K562 (cell line): ENCODE measurements at regions not wholly inside any gene's neighbourhood (a gene's known extent, or its start where the extent isn't known, plus 50 kb on each side); places are given as distances from the start of the nearest gene placed in this dataset.
"Not testable (repeated sequence)": the region's sequence is repeated elsewhere in the genome, so short reads cannot be mapped to it uniquely, and the experiment has no call there.

Experiments used
- ARID3A ChIP-seq: IDR thresholded peaks from 2 replicates; pipeline ENCODE4 v1.6.1; 2012; ENCODE audit warnings: low read depth, low read length, improper control_type of control experiment, borderline replicate concordance
- BCOR ChIP-seq: fragments of 450-650 bp; IDR thresholded peaks from 2 replicates; pipeline ENCODE4 v1.6.1; 2016
- CBFA2T3 ChIP-seq: fragments of 450-650 bp; IDR thresholded peaks from 2 replicates; pipeline ENCODE4 v1.6.1; 2017
- CCNT2 ChIP-seq: IDR thresholded peaks from 2 replicates; pipeline ENCODE4 v1.6.1; 2011; ENCODE audit warnings: borderline replicate concordance, low read depth, mild to moderate bottlenecking, moderate library complexity, mixed read lengths, low read length; ENCODE audit not compliant: insufficient read length; ENCODE audit errors: extremely low read depth
- ID3 ChIP-seq, 2 experiments: fragments of 250-450 bp in 1 of 2; fragments of 450-650 bp in 1 of 2; sonication (Bioruptor Pico) in 1 of 2; IDR thresholded peaks; 2 replicates each; pipeline versions ENCODE4 v1.6.1 to v1.8.0; 2016 to 2021; ENCODE audit warnings: mild to moderate bottlenecking in 2 of 2, moderate library complexity in 2 of 2, missing compliant biosample characterization in 1 of 2, missing genetic modification characterization in 1 of 2
- LCOR ChIP-seq: sonication (generic); formaldehyde crosslinking; IDR thresholded peaks from 2 replicates; pipeline ENCODE4 v1.8.0; 2022; ENCODE audit warnings: mild to moderate bottlenecking, missing genetic modification reagents
- LEF1 ChIP-seq: fragments of 450-650 bp; IDR thresholded peaks from 2 replicates; pipeline ENCODE4 v1.6.1; 2016; ENCODE audit warnings: mild to moderate bottlenecking
- PKNOX1 ChIP-seq: fragments of 450-650 bp; IDR thresholded peaks from 2 replicates; pipeline ENCODE4 v1.6.1; 2016
- RAD21 ChIP-seq, 2 experiments: fragments of 250-450 bp in 1 of 2; fragments of 450-650 bp in 1 of 2; sonication (Bioruptor Pico) in 1 of 2; formaldehyde crosslinking in 1 of 2; IDR thresholded peaks in 1 of 2; conservative IDR thresholded peaks in 1 of 2; 2 replicates each; pipeline versions ENCODE4 v1.4.0 to v1.8.0; 2020 to 2022; ENCODE audit warnings: mild to moderate bottlenecking in 2 of 2, moderate library complexity in 1 of 2
- RCOR1 ChIP-seq, 2 experiments: IDR thresholded peaks; 2 replicates each; pipeline ENCODE4 v1.6.1; 2012; ENCODE audit warnings: low read depth in 2 of 2, low read length in 2 of 2, borderline replicate concordance in 1 of 2, improper control_type of control experiment in 1 of 2
- SMARCE1 ChIP-seq: fragments of 450-650 bp; IDR thresholded peaks from 2 replicates; pipeline ENCODE4 v1.7.1; 2016; ENCODE audit warnings: mild to moderate bottlenecking
- STAT5A ChIP-seq: IDR thresholded peaks from 2 replicates; pipeline ENCODE4 v1.6.1; 2012; ENCODE audit warnings: low read length, inconsistent platforms, borderline replicate concordance
- TBL1XR1 ChIP-seq, 2 experiments: IDR thresholded peaks; 2 replicates each; pipeline ENCODE4 v1.6.1; 2012; ENCODE audit warnings: improper control_type of control experiment in 2 of 2, low read length in 2 of 2, mild to moderate bottlenecking in 1 of 2
- TBP ChIP-seq: optimal IDR thresholded peaks from 2 replicates; pipeline ENCODE3; 2011; ENCODE audit warnings: low read depth, low read length, improper control_type of control experiment
- TCF3 ChIP-seq: sonication (generic); formaldehyde crosslinking; IDR thresholded peaks from 2 replicates; pipeline ENCODE4 v1.4.0; 2020; ENCODE audit warnings: mild to moderate bottlenecking, missing genetic modification reagents
- TEAD4 ChIP-seq, 2 experiments: sonication (generic) in 1 of 2; formaldehyde crosslinking in 1 of 2; IDR thresholded peaks; 2 replicates each; pipeline versions ENCODE4 v1.6.1 to v1.8.0; 2012 to 2022; ENCODE audit warnings: borderline replicate concordance in 1 of 2, inconsistent platforms in 1 of 2, low read length in 1 of 2, mild to moderate bottlenecking in 1 of 2, missing genetic modification reagents in 1 of 2
- ZBTB11 ChIP-seq, 3 experiments: fragments of 200-800 bp in 1 of 3; fragments of 250-450 bp in 1 of 3; fragments of 450-650 bp in 1 of 3; sonication (Bioruptor Pico) in 1 of 3; sonication (Bioruptor generic) in 1 of 3; formaldehyde crosslinking in 1 of 3; IDR thresholded peaks; 2 replicates each; pipeline versions ENCODE4 v1.6.1 to v1.8.0; 2016 to 2022; ENCODE audit warnings: mild to moderate bottlenecking in 2 of 3, missing genetic modification characterization in 2 of 3, missing compliant biosample characterization in 1 of 3, moderate library complexity in 1 of 3
- ZNF395 ChIP-seq: fragments of 200-800 bp; sonication (Bioruptor generic); IDR thresholded peaks from 2 replicates; pipeline ENCODE4 v1.6.1; 2017; ENCODE audit warnings: missing genetic modification characterization, missing compliant biosample characterization

GRCh38 chr1:90811444-90811950 is 94.4 kb upstream of the BARHL2 start (continued):
- TF ChIP-seq ARID3A (peak; percentile 66; the same call in 1 of the 2 replicates), LCOR (CRISPR knock-in tag) (peak; percentile 76; the same call in 1 of the 2 replicates), LEF1 (peak; percentile 88), CBFA2T3 (peak; percentile 97), PKNOX1 (peak; percentile 42), TBL1XR1 (IDR thresholded peaks at IDR 0.05; ENCODE audit: low read length in 2 of 2) (peak in 1 of 2 experiments; percentile 85; a peak in 2 of 4 replicates), RAD21 (CRISPR knock-in tag; conservative IDR thresholded peaks at IDR 0.05 in 1 of 2, IDR thresholded peaks at IDR 0.05 in 1 of 2) (peak in 1 of 2 experiments; percentile 15; a peak in 1 of 4 replicates), TCF3 (CRISPR knock-in tag) (peak; percentile 92), ZNF395 (CRISPR knock-in tag) (peak; percentile 25; the same call in 1 of the 2 replicates), TBP (peak; percentile 68), BCOR (peak; percentile 96), ID3 (tag; IDR thresholded peaks at IDR 0.05) (0 out of 2 replicates have a peak, but pooled peaks have one; percentile 40), RCOR1 (IDR thresholded peaks at IDR 0.05; ENCODE audit: borderline replicate concordance in 1 of 2, low read depth in 2 of 2, low read length in 2 of 2) (peak; percentile 67 to 94; a peak in 3 of 4 replicates), TEAD4 (IDR thresholded peaks at IDR 0.05; ENCODE audit: low read length) (peak; percentile 95), STAT5A (peak; percentile 80), SMARCE1 (peak; percentile 90), CCNT2 (peak; percentile 82), ZBTB11 (CRISPR knock-in tag; IDR thresholded peaks at IDR 0.05) (peak in 1 of 3 experiments; percentile 16; a peak in 1 of 6 replicates)
- TF ChIP-seq ID3 (CRISPR knock-in tag; IDR thresholded peaks at IDR 0.05); TEAD4 (CRISPR knock-in tag; IDR thresholded peaks at IDR 0.05; ENCODE audit: borderline replicate concordance): not testable (repeated sequence)
